Stomach (tissue), 4 donors: ENCODE measurements at regions not wholly inside any gene's neighbourhood (a gene's known extent, or its start where the extent isn't known, plus 50 kb on each side); places are given as distances from the start of the nearest gene placed in this dataset.
"Not testable (repeated sequence)": the region's sequence is repeated elsewhere in the genome, so short reads cannot be mapped to it uniquely, and the experiment has no call there.

Source experiments
- EP300 ChIP-seq: sonication (generic); formaldehyde crosslinking; IDR thresholded peaks from one replicate; pipeline ENCODE4 v1.6.1; 2017; ENCODE audit warnings: antibody characterized with exemption
- POLR2A ChIP-seq, 4 donors: fragments of 450-650 bp; IDR thresholded peaks; one replicate each; pipeline ENCODE4 v1.6.1; 2016; ENCODE audit warnings: antibody characterized with exemption in 4 of 4, control low read depth in 2 of 4, mild to moderate bottlenecking in 1 of 4, moderate library complexity in 1 of 4
- POLR2AphosphoS5 ChIP-seq, 3 donors: sonication (generic); formaldehyde crosslinking; IDR thresholded peaks; one replicate each; pipeline ENCODE4 v1.6.1; 2016; ENCODE audit warnings: antibody characterized with exemption in 3 of 3
- TF ChIP-seq, protein P1 (sequence below), 7 experiments: fragments of 450-650 bp in 4 of 7; fragments of 200-600 bp in 3 of 7; sonication (generic) in 3 of 7; IDR thresholded peaks; one replicate each; pipeline ENCODE4 v1.5.1; 2016 to 2019; ENCODE audit warnings: antibody characterized with exemption in 7 of 7, control low read depth in 2 of 7, mild to moderate bottlenecking in 1 of 7

DNA sequence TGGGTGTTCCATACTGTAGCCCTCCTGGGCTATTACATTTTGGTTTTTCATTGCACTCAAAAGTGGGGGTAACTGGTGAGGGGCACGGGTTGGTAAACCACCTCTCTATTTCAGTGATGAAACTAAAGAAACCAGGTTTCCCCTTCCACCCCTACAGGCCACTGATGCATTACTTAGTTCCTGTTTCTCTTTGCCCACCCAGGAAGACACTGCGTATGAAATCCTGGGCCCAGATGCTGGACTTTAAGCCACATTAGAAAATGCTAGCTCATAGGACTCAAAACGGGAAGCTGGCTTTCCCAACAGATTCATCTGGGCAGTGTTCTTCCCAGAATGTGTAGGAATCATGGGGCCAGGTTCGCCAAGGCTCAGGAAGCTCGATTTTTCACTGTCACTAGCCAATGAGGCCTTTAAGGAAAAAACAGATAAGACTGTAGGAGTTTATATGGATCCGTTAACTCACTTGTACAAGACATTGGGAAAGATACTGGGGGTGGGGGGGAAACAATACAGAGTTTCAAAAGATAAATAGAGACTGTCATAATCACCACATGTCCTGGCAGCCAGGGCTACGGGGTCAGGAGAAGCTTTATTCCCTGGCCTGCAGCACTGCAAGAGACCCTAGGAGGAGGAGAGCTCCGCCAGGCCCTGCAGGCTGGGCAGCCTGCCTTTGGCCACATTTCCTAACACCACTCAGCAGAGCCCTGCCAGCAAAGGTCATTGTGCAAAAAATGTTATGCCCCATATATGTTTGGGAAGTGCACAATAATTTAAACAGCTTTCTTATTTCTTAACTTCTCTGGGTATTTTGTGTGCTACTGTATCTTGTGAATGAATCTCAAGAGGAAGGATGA is 228.5 kb upstream of the PLGLB2 start:
- TF ChIP-seq, protein P1, sequence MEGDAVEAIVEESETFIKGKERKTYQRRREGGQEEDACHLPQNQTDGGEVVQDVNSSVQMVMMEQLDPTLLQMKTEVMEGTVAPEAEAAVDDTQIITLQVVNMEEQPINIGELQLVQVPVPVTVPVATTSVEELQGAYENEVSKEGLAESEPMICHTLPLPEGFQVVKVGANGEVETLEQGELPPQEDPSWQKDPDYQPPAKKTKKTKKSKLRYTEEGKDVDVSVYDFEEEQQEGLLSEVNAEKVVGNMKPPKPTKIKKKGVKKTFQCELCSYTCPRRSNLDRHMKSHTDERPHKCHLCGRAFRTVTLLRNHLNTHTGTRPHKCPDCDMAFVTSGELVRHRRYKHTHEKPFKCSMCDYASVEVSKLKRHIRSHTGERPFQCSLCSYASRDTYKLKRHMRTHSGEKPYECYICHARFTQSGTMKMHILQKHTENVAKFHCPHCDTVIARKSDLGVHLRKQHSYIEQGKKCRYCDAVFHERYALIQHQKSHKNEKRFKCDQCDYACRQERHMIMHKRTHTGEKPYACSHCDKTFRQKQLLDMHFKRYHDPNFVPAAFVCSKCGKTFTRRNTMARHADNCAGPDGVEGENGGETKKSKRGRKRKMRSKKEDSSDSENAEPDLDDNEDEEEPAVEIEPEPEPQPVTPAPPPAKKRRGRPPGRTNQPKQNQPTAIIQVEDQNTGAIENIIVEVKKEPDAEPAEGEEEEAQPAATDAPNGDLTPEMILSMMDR (IDR thresholded peaks at IDR 0.05), result not testable (repeated sequence)
- not testable (repeated sequence) for TF ChIP-seq POLR2AphosphoS5 (IDR thresholded peaks at IDR 0.05); POLR2A (IDR thresholded peaks at IDR 0.05); EP300
